HepG2 (cell line): ENCODE measurements at regions not wholly inside any gene's neighbourhood (a gene's known extent, or its start where the extent isn't known, plus 50 kb on each side); places are given as distances from the start of the nearest gene placed in this dataset.

Experiments used
- ATAC-seq: fragments of 200-7000 bp; cut with Tn5 transposase; 3 replicates; pipeline ENCODE4 v1.9.1; 2020; ENCODE audit warnings: mild to moderate bottlenecking, moderate library complexity
- BruUV-seq: library from RNA; stranded (reverse); fragments of 400-500 nt; replicated peaks from 2 replicates; lab custom pipeline; 2021; lab: Mats Ljungman, UMichigan
- CTCF ChIA-PET: fragments of 300-600 bp; formaldehyde crosslinking; extraction: SDS; loops from one replicate; lab custom pipeline; 2021; ENCODE audit warnings: low total read pairs, inconsistent platforms, low intra/inter-chr PET ratio; lab: Yijun Ruan, JAX
- POLR2A ChIA-PET: fragments of 350-600 bp; sonication (Branson Sonifier 250); formaldehyde crosslinking; loops from one replicate; lab custom pipeline; 2020; ENCODE audit warnings: antibody characterized with exemption, inconsistent platforms; lab: Yijun Ruan, JAX
- DNase-seq: peaks from one replicate; pipeline ENCODE4 v3.0.0-alpha.2; 2015; ENCODE audit warnings: low spot score
- FAIRE-seq: peaks from 3 replicates; lab custom pipeline; 2011; peaks lifted over from hg19 to GRCh38; lab: Jason Lieb, UNC
- H2AFZ ChIP-seq: one replicate; pipeline ENCODE4 v1.6.1; 2011; ENCODE audit warnings: low read length, inconsistent platforms
- H3K27ac ChIP-seq: fragments of 300-600 bp; 3 replicates; pipeline ENCODE4 v1.8.0; 2011; ENCODE audit warnings: mixed run types, mild to moderate bottlenecking, mixed read lengths, low read length, inconsistent platforms; ENCODE audit not compliant: insufficient read depth; ENCODE audit errors: extremely low read length
- H3K27me3 ChIP-seq, 2 experiments: fragments of 200-600 bp in 1 of 2; 2 replicates in 1 of 2; 3 replicates in 1 of 2; pipeline versions ENCODE4 v1.6.0 to v1.8.0; 2011; ENCODE audit warnings: low read length in 2 of 2, mild to moderate bottlenecking in 2 of 2, moderate library complexity in 2 of 2, inconsistent platforms in 1 of 2; ENCODE audit not compliant: insufficient read depth in 2 of 2, control insufficient read depth in 1 of 2
- H3K36me3 ChIP-seq, 2 experiments: fragments of 200-600 bp in 1 of 2; replicated peaks in 1 of 2; 2 replicates in 1 of 2; 3 replicates in 1 of 2; pipeline versions ENCODE4 v1.5.1 to v1.8.0; 2011; ENCODE audit warnings: low read length in 2 of 2, inconsistent platforms in 1 of 2; ENCODE audit not compliant: insufficient read depth in 2 of 2, control insufficient read depth in 1 of 2
- H3K4me1 ChIP-seq: 2 replicates; pipeline ENCODE4 v1.5.1; 2012; ENCODE audit warnings: low read length, inconsistent platforms; ENCODE audit not compliant: insufficient read depth
- H3K4me2 ChIP-seq: 2 replicates; pipeline ENCODE4 v1.6.0; 2011; ENCODE audit warnings: low read depth, low read length, inconsistent platforms
- H3K4me3 ChIP-seq, 3 experiments: fragments of 200-600 bp in 1 of 3; sonication (generic), shearing (Covaris generic) in 1 of 3; replicated peaks in 1 of 3; 2 replicates each; pipeline ENCODE4 v1.5.1; 2011 to 2016; ENCODE audit warnings: low read length in 3 of 3, inconsistent platforms in 2 of 3, low read depth in 2 of 3, mild to moderate bottlenecking in 2 of 3, control low read depth in 1 of 3, mixed read lengths in 1 of 3; ENCODE audit not compliant: insufficient read depth in 1 of 3
- H3K79me2 ChIP-seq: one replicate; pipeline ENCODE4 v1.6.1; 2011; ENCODE audit warnings: low read length, inconsistent platforms; ENCODE audit not compliant: insufficient read depth
- H3K9ac ChIP-seq: 2 replicates; pipeline ENCODE4 v1.6.0; 2011; ENCODE audit warnings: mild to moderate bottlenecking, low read depth, low read length, inconsistent platforms; ENCODE audit not compliant: insufficient read depth
- H3K9me3 ChIP-seq: 2 replicates; pipeline ENCODE4 v1.5.1; 2012; ENCODE audit warnings: mild to moderate bottlenecking, low read length
- H4K20me1 ChIP-seq: 2 replicates; pipeline ENCODE4 v1.6.0; 2011; ENCODE audit warnings: inconsistent platforms, mild to moderate bottlenecking, low read length, moderate library complexity; ENCODE audit not compliant: insufficient read depth
- ETV6 ChIP-seq: sonication (generic); formaldehyde crosslinking; conservative IDR thresholded peaks from 2 replicates; pipeline ENCODE4 v1.4.0; 2020; ENCODE audit warnings: missing genetic modification reagents
- GATA4 ChIP-seq: sonication (generic); IDR thresholded peaks from 2 replicates; pipeline ENCODE4 v1.6.1; 2016; ENCODE audit warnings: antibody characterized with exemption, low read depth, borderline replicate concordance
- HDAC6 ChIP-seq: fragments of 200-600 bp; sonication (generic); IDR thresholded peaks from 2 replicates; pipeline ENCODE4 v1.7.0; 2017; ENCODE audit warnings: mild to moderate bottlenecking, antibody characterized with exemption, low read length, low read depth
- HNRNPL ChIP-seq: fragments of 200-400 bp; formaldehyde crosslinking; IDR thresholded peaks from 2 replicates; pipeline ENCODE4 v1.6.1; 2017; ENCODE audit warnings: mild to moderate bottlenecking, low read depth, low read length
- MIER2 ChIP-seq: IDR thresholded peaks from 2 replicates; pipeline ENCODE4 v1.6.1; 2016; ENCODE audit warnings: missing biosample characterization, missing genetic modification reagents
- MIXL1 ChIP-seq: IDR thresholded peaks from 2 replicates; pipeline ENCODE4 v1.6.1; 2016
- NFE2 ChIP-seq: sonication (generic); formaldehyde crosslinking; IDR thresholded peaks from 2 replicates; pipeline ENCODE4 v1.4.0; 2020; ENCODE audit warnings: missing genetic modification reagents
- NFRKB ChIP-seq: fragments of 450-650 bp; IDR thresholded peaks from 2 replicates; pipeline ENCODE4 v1.6.1; 2017
- PHF20 ChIP-seq: sonication (generic); formaldehyde crosslinking; IDR thresholded peaks from 2 replicates; pipeline ENCODE4 v1.5.0; 2020; ENCODE audit warnings: mild to moderate bottlenecking, missing genetic modification reagents
- RFX5 ChIP-seq: IDR thresholded peaks from 2 replicates; pipeline ENCODE4 v1.6.1; 2011; ENCODE audit warnings: low read depth, low read length, improper control_type of control experiment
- TCF12 ChIP-seq, 2 experiments: fragments of 450-650 bp in 1 of 2; sonication (generic) in 1 of 2; formaldehyde crosslinking in 1 of 2; IDR thresholded peaks; 2 replicates each; pipeline versions ENCODE4 v1.6.1 to v1.8.0; 2017 to 2022; ENCODE audit warnings: antibody characterized with exemption in 1 of 2, mild to moderate bottlenecking in 1 of 2, missing genetic modification reagents in 1 of 2, moderate library complexity in 1 of 2
- THAP7 ChIP-seq: sonication (generic); formaldehyde crosslinking; IDR thresholded peaks from 2 replicates; pipeline ENCODE4 v1.8.1; 2023; ENCODE audit warnings: mild to moderate bottlenecking, missing genetic modification reagents
- ZMAT5 ChIP-seq: sonication (generic); formaldehyde crosslinking; IDR thresholded peaks from 2 replicates; pipeline ENCODE4 v1.5.0; 2020; ENCODE audit warnings: mild to moderate bottlenecking, low read depth, missing genetic modification reagents, borderline replicate concordance
- ZNF10 ChIP-seq: sonication (generic); formaldehyde crosslinking; IDR thresholded peaks from 2 replicates; pipeline ENCODE4 v1.4.0; 2020; ENCODE audit warnings: mild to moderate bottlenecking, low read depth, missing genetic modification reagents, borderline replicate concordance
- ZNF34 ChIP-seq: sonication (generic); formaldehyde crosslinking; IDR thresholded peaks from 2 replicates; pipeline ENCODE4 v1.4.0; 2020; ENCODE audit warnings: mild to moderate bottlenecking, missing genetic modification reagents, borderline replicate concordance
- ZNF569 ChIP-seq: sonication (generic); formaldehyde crosslinking; IDR thresholded peaks from 2 replicates; pipeline ENCODE4 v1.5.0; 2020; ENCODE audit warnings: mild to moderate bottlenecking, missing genetic modification reagents, moderate library complexity, borderline replicate concordance
- ZNF883 ChIP-seq: sonication (generic); formaldehyde crosslinking; IDR thresholded peaks from 2 replicates; pipeline ENCODE4 v1.5.1; 2020; ENCODE audit warnings: mild to moderate bottlenecking, missing genetic modification reagents; ENCODE audit errors: not compliant biosample characterization
- ZSCAN25 ChIP-seq: sonication (generic); formaldehyde crosslinking; IDR thresholded peaks from 2 replicates; pipeline ENCODE4 v1.8.0; 2022; ENCODE audit warnings: mild to moderate bottlenecking, missing genetic modification reagents
- WGBS: methylation state at CpG from one replicate; pipeline ENCODE4 v1.1.6; 2017; ENCODE audit warnings: low lambda C conversion rate; 5-methylcytosine and 5-hydroxymethylcytosine counted together
- in situ Hi-C: cut with HindIII; loops from 2 replicates; pipeline ENCODE4 v1.10.0; 2017; ENCODE audit warnings: low pct_unique_long_range_greater_than_20kb; ENCODE audit not compliant: extremely low pct_ligation_motif_present
- intact Hi-C: fragments of 100-400 bp; cut with micrococcal nuclease; formaldehyde crosslinking; loops from one replicate; pipeline ENCODE4 v1.10.0; 2022; ENCODE audit not compliant: unreplicated experiment

GRCh38 chr3:79954756-79955155 is 187.0 kb upstream of the ROBO1 start:
- ATAC-seq (no peak), DNase-seq (no peak), FAIRE-seq (no peak)
- no peak for TF ChIP-seq TCF12 (IDR thresholded peaks at IDR 0.05)
- TF ChIP-seq TCF12 (CRISPR knock-in tag; IDR thresholded peaks at IDR 0.05), result no peak
- TF ChIP-seq ZNF34 (CRISPR knock-in tag), result no peak
- no peak for TF ChIP-seq ZNF10
- no peak for TF ChIP-seq MIXL1
- no peak for TF ChIP-seq NFE2 (CRISPR knock-in tag)
- TF ChIP-seq MIER2 (CRISPR knock-in tag), result no peak
- no peak for TF ChIP-seq HNRNPL
- no peak for TF ChIP-seq RFX5
- ChIA-PET CTCF (no interaction called here), POLR2A (no interaction called here)
- Histone ChIP-seq H3K27ac (no peak overlapping the region), H3K4me3 (no peak overlapping the region), H3K4me2 (no peak overlapping the region), H3K79me2 (no peaks in the 10 kb centered on the region), H3K4me1 (no peaks in the 10 kb centered on the region), H3K9ac (no peak overlapping the region), H4K20me1 (no peaks in the 10 kb centered on the region), H3K9me3 (no peaks in the 10 kb centered on the region), H3K36me3 (no peaks in the 10 kb centered on the region), H2AFZ (no peak overlapping the region), H3K27me3 (no peaks in the 10 kb centered on the region)
- intact Hi-C loops, result no loop called here
- in situ Hi-C loops, result no loop called here
- WGBS, result 4% methylated on average over 5 of the region's 5 CpGs
- BruUV-seq, result no TSS peak

- H3K27me3 ChIP-seq, result no peaks in the 10 kb centered on the region
- POLR2A ChIA-PET, result no interaction called here
- CTCF ChIA-PET, result no interaction called here
- no peak for TF ChIP-seq ZMAT5 (CRISPR knock-in tag)
- TF ChIP-seq THAP7 (CRISPR knock-in tag), result no peak
- no peak for TF ChIP-seq GATA4
- no peak for TF ChIP-seq PHF20 (CRISPR knock-in tag)
- no peak for TF ChIP-seq HDAC6
- no peak for TF ChIP-seq ZNF883 (CRISPR knock-in tag)
- TF ChIP-seq ZSCAN25 (CRISPR knock-in tag), result no peak
- no peak for TF ChIP-seq ETV6 (CRISPR knock-in tag)
- TF ChIP-seq NFRKB, result no peak
- TF ChIP-seq ZNF569, result no peak
These were observed 185.8 kb upstream of the ROBO1 start for GRCh38 chr3:79953591-79954101.

More at GRCh38 chr3:79953591-79954101, 185.8 kb upstream of the ROBO1 start:
- no peak overlapping the region for H2AFZ ChIP-seq
- ATAC-seq, result no peak
- WGBS, result 0% methylated on average over 2 of the region's 2 CpGs
- H3K36me3 ChIP-seq, result no peaks in the 10 kb centered on the region
- no peaks in the 10 kb centered on the region for H4K20me1 ChIP-seq
- H3K4me2 ChIP-seq, result no peak overlapping the region
- H3K4me3 ChIP-seq, result no peak overlapping the region
- H3K79me2 ChIP-seq, result no peaks in the 10 kb centered on the region
- no peak overlapping the region for H3K27ac ChIP-seq
- DNase-seq, result no peak
- no peak overlapping the region for H3K9ac ChIP-seq
- no peaks in the 10 kb centered on the region for H3K9me3 ChIP-seq
- in situ Hi-C loops, result no loop called here
- no peaks in the 10 kb centered on the region for H3K4me1 ChIP-seq
- no peak for FAIRE-seq
- BruUV-seq, result no TSS peak
- intact Hi-C loops, result no loop called here
